ENCODE measurements at regions not wholly inside any gene's neighbourhood (a gene's known extent, or its start where the extent isn't known, plus 50 kb on each side); places are given as distances from the start of the nearest gene placed in this dataset.

DNA sequence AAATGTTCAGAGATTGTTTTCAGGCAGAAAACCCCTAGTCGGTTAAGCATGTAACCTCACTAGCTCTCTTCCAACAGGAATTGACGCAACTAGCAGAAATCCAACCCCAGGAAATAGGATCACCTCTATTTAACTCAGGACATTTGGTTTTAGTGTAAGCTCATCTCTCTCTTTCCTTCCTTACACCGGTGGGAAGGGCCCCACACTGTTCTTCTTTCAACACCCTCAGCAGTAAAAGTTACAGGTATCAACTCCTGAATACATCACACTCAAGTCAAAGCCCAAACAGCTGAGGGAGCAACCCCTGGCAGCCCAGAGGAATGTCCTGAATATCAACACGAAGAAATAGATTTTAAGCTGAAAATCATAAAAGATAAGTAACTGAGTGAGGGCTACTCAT, 191.2 kb upstream of the KIF2B start:
- TF ChIP-seq, protein P1, sequence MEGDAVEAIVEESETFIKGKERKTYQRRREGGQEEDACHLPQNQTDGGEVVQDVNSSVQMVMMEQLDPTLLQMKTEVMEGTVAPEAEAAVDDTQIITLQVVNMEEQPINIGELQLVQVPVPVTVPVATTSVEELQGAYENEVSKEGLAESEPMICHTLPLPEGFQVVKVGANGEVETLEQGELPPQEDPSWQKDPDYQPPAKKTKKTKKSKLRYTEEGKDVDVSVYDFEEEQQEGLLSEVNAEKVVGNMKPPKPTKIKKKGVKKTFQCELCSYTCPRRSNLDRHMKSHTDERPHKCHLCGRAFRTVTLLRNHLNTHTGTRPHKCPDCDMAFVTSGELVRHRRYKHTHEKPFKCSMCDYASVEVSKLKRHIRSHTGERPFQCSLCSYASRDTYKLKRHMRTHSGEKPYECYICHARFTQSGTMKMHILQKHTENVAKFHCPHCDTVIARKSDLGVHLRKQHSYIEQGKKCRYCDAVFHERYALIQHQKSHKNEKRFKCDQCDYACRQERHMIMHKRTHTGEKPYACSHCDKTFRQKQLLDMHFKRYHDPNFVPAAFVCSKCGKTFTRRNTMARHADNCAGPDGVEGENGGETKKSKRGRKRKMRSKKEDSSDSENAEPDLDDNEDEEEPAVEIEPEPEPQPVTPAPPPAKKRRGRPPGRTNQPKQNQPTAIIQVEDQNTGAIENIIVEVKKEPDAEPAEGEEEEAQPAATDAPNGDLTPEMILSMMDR (IDR thresholded peaks at IDR 0.05): no peak
- no peak for TF ChIP-seq POLR2A (IDR thresholded peaks at IDR 0.05)
- TF ChIP-seq EP300 (IDR thresholded peaks at IDR 0.05): no peak

Measured in stomach (tissue), 4 donors.